Esophagus muscularis mucosa (tissue), 4 donors: ENCODE measurements at regions not wholly inside any gene's neighbourhood (a gene's known extent, or its start where the extent isn't known, plus 50 kb on each side); places are given as distances from the start of the nearest gene placed in this dataset.

Experiments used
- DNase-seq: peaks from one replicate; pipeline ENCODE4 v3.0.0-alpha.2; 2017; ENCODE audit errors: extremely low spot score
- H3K27ac ChIP-seq, 4 donors: fragments of 200-600 bp; sonication (generic); replicated peaks in 1 of 4; 1 replicate in 3 of 4; 2 replicates in 1 of 4; pipeline ENCODE4 v1.5.1; 2016 to 2019; ENCODE audit warnings: mild to moderate bottlenecking in 1 of 4
- H3K27me3 ChIP-seq, 4 donors: fragments of 200-600 bp; sonication (generic); one replicate each; pipeline versions ENCODE4 v1.5.1 to v1.6.0; 2016 to 2019
- H3K36me3 ChIP-seq, 4 donors: fragments of 200-600 bp; sonication (generic); one replicate each; pipeline ENCODE4 v1.5.1; 2016 to 2019
- H3K4me1 ChIP-seq, 4 donors: fragments of 200-600 bp; sonication (generic); one replicate each; pipeline ENCODE4 v1.5.1; 2016 to 2019
- H3K4me3 ChIP-seq, 4 donors: fragments of 200-600 bp; sonication (generic); 1 replicate in 2 of 4; 2 replicates in 2 of 4; pipeline ENCODE4 v1.5.1; 2016 to 2019; ENCODE audit warnings: mild to moderate bottlenecking in 4 of 4, moderate library complexity in 1 of 4
- H3K9me3 ChIP-seq, 4 donors: fragments of 200-600 bp; sonication (generic); 1 replicate in 3 of 4; 2 replicates in 1 of 4; pipeline ENCODE4 v1.5.1; 2016 to 2019
- EP300 ChIP-seq: sonication (generic); formaldehyde crosslinking; IDR thresholded peaks from one replicate; pipeline ENCODE4 v1.6.1; 2017; ENCODE audit warnings: antibody characterized with exemption
- POLR2A ChIP-seq: fragments of 450-650 bp; IDR thresholded peaks from one replicate; pipeline ENCODE4 v1.6.1; 2017; ENCODE audit warnings: antibody characterized with exemption, moderate library complexity, mild to moderate bottlenecking, low read depth
- POLR2AphosphoS5 ChIP-seq, 2 donors: sonication (generic); formaldehyde crosslinking; IDR thresholded peaks; one replicate each; pipeline ENCODE4 v1.6.1; 2017; ENCODE audit warnings: antibody characterized with exemption in 2 of 2
- WGBS: methylation state at CpG from one replicate; pipeline ENCODE4 v1.1.5; 2018; 5-methylcytosine and 5-hydroxymethylcytosine counted together
- intact Hi-C: fragments of 100-400 bp; cut with DNase I; formaldehyde crosslinking; loops from one replicate; pipeline ENCODE4 v1.15.1; 2023
- small RNA-seq, 3 donors: library from RNA; depleted of rRNA; stranded (forward); fragments of <200 nt; gene quantifications; one replicate each; pipeline ENCODE3, GENCODE V24; 2016
- TF ChIP-seq, protein P1 (sequence below), 3 experiments: fragments of 200-600 bp in 2 of 3; fragments of 450-650 bp in 1 of 3; sonication (generic) in 2 of 3; IDR thresholded peaks; one replicate each; pipeline ENCODE4 v1.5.1; 2017 to 2019; ENCODE audit warnings: antibody characterized with exemption in 3 of 3, mild to moderate bottlenecking in 2 of 3, moderate library complexity in 1 of 3

DNA sequence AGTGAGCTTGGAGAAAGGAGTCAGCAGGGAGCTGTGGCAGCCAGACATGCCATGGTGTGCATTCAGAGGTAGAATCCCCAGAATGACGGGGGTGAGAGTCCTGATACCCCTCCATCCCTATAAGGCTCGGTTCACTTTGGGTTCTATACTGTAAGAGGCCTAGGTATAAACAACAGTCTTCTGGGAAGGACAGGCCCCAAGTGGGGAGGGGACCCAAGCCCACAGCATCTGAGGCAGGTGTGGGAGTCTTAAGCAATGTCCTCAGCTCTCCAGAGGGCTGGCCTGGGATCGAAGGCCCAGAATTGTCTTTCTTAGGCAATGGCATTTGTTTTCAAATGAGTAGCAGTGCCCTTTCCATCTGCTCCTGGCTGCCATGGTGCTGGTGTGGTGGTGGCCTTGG lies 50.2 kb upstream of the MAMLD1 start:
- TF ChIP-seq, protein P1, sequence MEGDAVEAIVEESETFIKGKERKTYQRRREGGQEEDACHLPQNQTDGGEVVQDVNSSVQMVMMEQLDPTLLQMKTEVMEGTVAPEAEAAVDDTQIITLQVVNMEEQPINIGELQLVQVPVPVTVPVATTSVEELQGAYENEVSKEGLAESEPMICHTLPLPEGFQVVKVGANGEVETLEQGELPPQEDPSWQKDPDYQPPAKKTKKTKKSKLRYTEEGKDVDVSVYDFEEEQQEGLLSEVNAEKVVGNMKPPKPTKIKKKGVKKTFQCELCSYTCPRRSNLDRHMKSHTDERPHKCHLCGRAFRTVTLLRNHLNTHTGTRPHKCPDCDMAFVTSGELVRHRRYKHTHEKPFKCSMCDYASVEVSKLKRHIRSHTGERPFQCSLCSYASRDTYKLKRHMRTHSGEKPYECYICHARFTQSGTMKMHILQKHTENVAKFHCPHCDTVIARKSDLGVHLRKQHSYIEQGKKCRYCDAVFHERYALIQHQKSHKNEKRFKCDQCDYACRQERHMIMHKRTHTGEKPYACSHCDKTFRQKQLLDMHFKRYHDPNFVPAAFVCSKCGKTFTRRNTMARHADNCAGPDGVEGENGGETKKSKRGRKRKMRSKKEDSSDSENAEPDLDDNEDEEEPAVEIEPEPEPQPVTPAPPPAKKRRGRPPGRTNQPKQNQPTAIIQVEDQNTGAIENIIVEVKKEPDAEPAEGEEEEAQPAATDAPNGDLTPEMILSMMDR (IDR thresholded peaks at IDR 0.05): no peak
- no peak for TF ChIP-seq EP300
- no peak for TF ChIP-seq POLR2A
- no peak for TF ChIP-seq POLR2AphosphoS5 (IDR thresholded peaks at IDR 0.05)
- Histone ChIP-seq H3K4me1 (peaks cover 0 to 5% (median 0%) of the 10 kb centered on the region in 4 donors), H3K4me3 (no peak overlapping the region), H3K27ac (no peak overlapping the region), H3K9me3 (no peaks in the 10 kb centered on the region), H3K36me3 (no peaks in the 10 kb centered on the region), H3K27me3 (no peaks in the 10 kb centered on the region)
- intact Hi-C loops: no loop called here
- no peak for DNase-seq
- 41% methylated on average over 2 of the region's 3 CpGs for WGBS

Small RNAs in the stretch of these regions (small RNA-seq; reads per million reads assigned to genes)
- 0 reads per million in 3 donors for gene MIR2114
